GM12878 (cell line): ENCODE measurements at regions not wholly inside any gene's neighbourhood (a gene's known extent, or its start where the extent isn't known, plus 50 kb on each side); places are given as distances from the start of the nearest gene placed in this dataset.

Experiments used
- ATF7 ChIP-seq: fragments of 450-650 bp; IDR thresholded peaks from 2 replicates; pipeline ENCODE4 v1.6.1; 2016; ENCODE audit warnings: low read depth, mild to moderate bottlenecking
- CBFB ChIP-seq: IDR thresholded peaks from 2 replicates; pipeline ENCODE4 v1.6.1; 2016; ENCODE audit warnings: antibody characterized with exemption, low read depth
- CEBPB ChIP-seq, 2 experiments: fragments of 150-350 bp in 1 of 2; IDR thresholded peaks; 2 replicates each; pipeline ENCODE4 v1.6.1; 2012 to 2014; ENCODE audit warnings: low read depth in 2 of 2, low read length in 2 of 2, borderline replicate concordance in 1 of 2, inconsistent platforms in 1 of 2
- CTCF ChIP-seq, 3 experiments: IDR thresholded peaks in 2 of 3; conservative IDR thresholded peaks in 1 of 3; 2 replicates each; pipeline ENCODE4 v1.5.1; 2011; ENCODE audit warnings: low read depth in 3 of 3, low read length in 3 of 3, mild to moderate bottlenecking in 3 of 3, control low read depth in 2 of 3, moderate library complexity in 2 of 3, inconsistent platforms in 1 of 3, mixed read lengths in 1 of 3; ENCODE audit not compliant: control insufficient read depth in 2 of 3, insufficient read depth in 1 of 3; ENCODE audit errors: extremely low read depth in 1 of 3
- FOXM1 ChIP-seq: IDR thresholded peaks from 2 replicates; pipeline ENCODE4 v1.6.1; 2012; ENCODE audit warnings: low read depth, mild to moderate bottlenecking, inconsistent platforms, low read length, moderate library complexity
- HDGF ChIP-seq: fragments of 450-650 bp; IDR thresholded peaks from 2 replicates; pipeline ENCODE4 v1.6.1; 2016; ENCODE audit warnings: antibody characterized with exemption
- POLR2A ChIP-seq: IDR thresholded peaks from 2 replicates; pipeline ENCODE4 v1.6.1; 2011; ENCODE audit warnings: low read depth, mild to moderate bottlenecking, low read length
- SREBF1 ChIP-seq: IDR thresholded peaks from 2 replicates; pipeline ENCODE4 v1.6.1; 2012; ENCODE audit warnings: mild to moderate bottlenecking, low read length

GRCh38 chr12:88985631-88986030 is 366.7 kb downstream of the DUSP6 start:
- TF ChIP-seq HDGF (no peak), FOXM1 (no peak), SREBF1 (no peak), CEBPB (IDR thresholded peaks at IDR 0.05; ENCODE audit: borderline replicate concordance in 1 of 2, low read depth in 2 of 2, low read length in 2 of 2) (no peak), ATF7 (no peak), CBFB (no peak), CTCF (IDR thresholded peaks at IDR 0.05 in 2 of 3, conservative IDR thresholded peaks at IDR 0.05 in 1 of 3; ENCODE audit: control insufficient read depth in 2 of 3, extremely low read depth in 1 of 3, insufficient read depth in 1 of 3, low read depth in 3 of 3, low read length in 3 of 3) (no peak), POLR2A (no peak)
